ENCODE measurements at regions not wholly inside any gene's neighbourhood (a gene's known extent, or its start where the extent isn't known, plus 50 kb on each side); places are given as distances from the start of the nearest gene placed in this dataset.

- TF ChIP-seq, protein P1, sequence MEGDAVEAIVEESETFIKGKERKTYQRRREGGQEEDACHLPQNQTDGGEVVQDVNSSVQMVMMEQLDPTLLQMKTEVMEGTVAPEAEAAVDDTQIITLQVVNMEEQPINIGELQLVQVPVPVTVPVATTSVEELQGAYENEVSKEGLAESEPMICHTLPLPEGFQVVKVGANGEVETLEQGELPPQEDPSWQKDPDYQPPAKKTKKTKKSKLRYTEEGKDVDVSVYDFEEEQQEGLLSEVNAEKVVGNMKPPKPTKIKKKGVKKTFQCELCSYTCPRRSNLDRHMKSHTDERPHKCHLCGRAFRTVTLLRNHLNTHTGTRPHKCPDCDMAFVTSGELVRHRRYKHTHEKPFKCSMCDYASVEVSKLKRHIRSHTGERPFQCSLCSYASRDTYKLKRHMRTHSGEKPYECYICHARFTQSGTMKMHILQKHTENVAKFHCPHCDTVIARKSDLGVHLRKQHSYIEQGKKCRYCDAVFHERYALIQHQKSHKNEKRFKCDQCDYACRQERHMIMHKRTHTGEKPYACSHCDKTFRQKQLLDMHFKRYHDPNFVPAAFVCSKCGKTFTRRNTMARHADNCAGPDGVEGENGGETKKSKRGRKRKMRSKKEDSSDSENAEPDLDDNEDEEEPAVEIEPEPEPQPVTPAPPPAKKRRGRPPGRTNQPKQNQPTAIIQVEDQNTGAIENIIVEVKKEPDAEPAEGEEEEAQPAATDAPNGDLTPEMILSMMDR (IDR thresholded peaks at IDR 0.05; ENCODE audit: extremely low read depth in 1 of 2, insufficient read depth in 1 of 2, low read depth in 1 of 2, low read length in 2 of 2) = no peak
- TF ChIP-seq POLR2AphosphoS5 (IDR thresholded peaks at IDR 0.05; ENCODE audit: insufficient read depth, low read depth, low read length) (no peak), FOS (IDR thresholded peaks at IDR 0.05; ENCODE audit: borderline replicate concordance, insufficient read depth, low read length) (no peak), POLR2A (IDR thresholded peaks at IDR 0.05; ENCODE audit: low read depth, low read length) (no peak), EZH2 (IDR thresholded peaks at IDR 0.05; ENCODE audit: borderline replicate concordance, low read depth, low read length, severe bottlenecking) (no peak), MYC (IDR thresholded peaks at IDR 0.05; ENCODE audit: low read depth, low read length) (no peak), MAX (IDR thresholded peaks at IDR 0.05; ENCODE audit: insufficient read depth, insufficient read length) (no peak), JUN (IDR thresholded peaks at IDR 0.05; ENCODE audit: borderline replicate concordance, insufficient read depth, insufficient read length, low read depth) (no peak)
Observed at GRCh38 chr7:13257661-13258060, 570.2 kb downstream of the ARL4A start.

All from endothelial cell of umbilical vein (primary cell).